Activated naive CD4-positive, alpha-beta T cell treated with anti-CD3 and anti-CD28 coated beads, Interleukin-2, amount 50 U/mL, for 72 hours (primary cell): ENCODE measurements at regions not wholly inside any gene's neighbourhood (a gene's known extent, or its start where the extent isn't known, plus 50 kb on each side); places are given as distances from the start of the nearest gene placed in this dataset.

Experiments used
- ATAC-seq, 2 donors: fragments of 150-1000 bp; cut with Tn5 transposase; 2 replicates each; pipeline ENCODE4 v1.10.0; 2021; ENCODE audit warnings: mild to moderate bottlenecking in 2 of 2, moderate library complexity in 2 of 2
- DNase-seq, 2 donors: peaks; one replicate each; pipeline ENCODE4 v3.0.0; 2021 to 2022; ENCODE audit warnings: low spot score in 2 of 2
- H3K27ac Mint-ChIP-seq, 2 donors: one replicate each; pipeline ENCODE4 v1.8.0; 2022; ENCODE audit warnings: mild to moderate bottlenecking in 2 of 2, mixed read lengths in 2 of 2
- H3K36me3 Mint-ChIP-seq, 2 donors: one replicate each; pipeline ENCODE4 v1.8.0; 2022; ENCODE audit warnings: mixed read lengths in 2 of 2
- H3K9me3 Mint-ChIP-seq, 2 donors: one replicate each; pipeline ENCODE4 v1.8.0; 2022; ENCODE audit warnings: mixed read lengths in 2 of 2

DNA sequence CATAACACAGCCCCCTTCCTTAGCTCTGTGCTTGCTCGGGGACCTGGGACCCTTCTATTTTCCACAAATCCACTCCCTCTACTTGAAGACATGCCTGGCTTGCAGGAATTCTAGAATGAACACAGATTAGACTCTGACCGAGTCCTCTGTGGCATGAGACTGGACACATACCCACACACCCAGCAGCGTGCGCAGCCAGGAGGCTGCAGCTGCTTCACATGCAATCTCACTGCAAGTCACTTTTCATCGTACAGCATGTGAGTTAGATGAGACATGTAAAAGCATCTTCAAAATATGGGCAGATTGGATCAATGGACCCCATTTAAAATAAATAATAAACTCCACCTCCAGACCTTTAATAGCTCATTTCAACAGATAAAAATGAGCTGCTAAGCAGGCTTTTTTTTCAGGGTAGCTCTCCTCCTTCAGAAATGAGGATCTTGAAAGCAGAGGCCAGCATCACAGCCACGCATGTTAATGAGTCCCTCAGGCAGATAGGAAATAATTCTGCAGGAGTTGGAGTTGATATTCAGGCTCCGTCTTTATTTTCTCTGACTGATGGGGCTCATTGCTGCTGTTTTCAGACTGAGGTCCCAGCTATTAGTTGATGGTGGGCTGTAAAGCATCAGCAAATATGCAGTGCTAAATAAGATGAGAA lies 215.1 kb upstream of the GGTLC1 start:
- H3K27ac Mint-ChIP-seq = no peak overlapping the region
- peaks cover 10 to 12% of the 10 kb centered on the region in 2 donors for H3K9me3 Mint-ChIP-seq
- ATAC-seq = no peak
- peaks cover 0 to 5% of the 10 kb centered on the region in 2 donors for H3K36me3 Mint-ChIP-seq
- DNase-seq = no peak

DNA sequence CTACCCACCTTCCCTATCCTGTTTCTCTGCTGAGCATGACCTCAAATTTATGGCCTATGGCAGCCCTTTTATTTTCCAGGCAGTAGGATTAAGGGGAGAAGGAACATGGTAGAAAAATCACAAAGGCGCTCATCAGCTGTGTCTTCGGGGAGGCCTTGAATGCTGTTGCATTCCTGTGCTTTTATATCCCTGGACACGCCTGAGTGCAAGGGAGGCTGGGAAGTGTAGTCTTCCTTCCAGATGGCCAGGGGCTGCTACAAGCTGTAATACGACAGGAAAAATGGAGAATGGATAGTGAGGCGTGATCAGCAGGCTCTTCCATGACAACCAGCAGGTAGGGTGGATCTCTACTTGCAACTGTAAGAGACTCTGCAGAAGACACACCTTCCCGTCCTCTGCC lies 210.9 kb upstream of the GGTLC1 start:
- no peaks in the 10 kb centered on the region for H3K9me3 Mint-ChIP-seq
- no peak overlapping the region for H3K27ac Mint-ChIP-seq
- no peak for ATAC-seq

GRCh38 chr20:24194143-24194542 lies 205.6 kb upstream of the GGTLC1 start:
- Mint-ChIP-seq H3K36me3 (peaks cover 0 to 4% of the 10 kb centered on the region in 2 donors), H3K27ac (no peak overlapping the region), H3K9me3 (peaks cover 3 to 4% of the 10 kb centered on the region in 2 donors)
- DNase-seq (no peak), ATAC-seq (no peak)

More for the DNA sequence above, 210.9 kb upstream of the GGTLC1 start:
- no peak for DNase-seq
- H3K36me3 Mint-ChIP-seq = no peaks in the 10 kb centered on the region

- ATAC-seq = no peak
- H3K9me3 Mint-ChIP-seq = peaks cover 3 to 4% of the 10 kb centered on the region in 2 donors
- DNase-seq = no peak
- H3K36me3 Mint-ChIP-seq = peaks cover 0 to 4% of the 10 kb centered on the region in 2 donors
- H3K27ac Mint-ChIP-seq = no peak overlapping the region
Observed at GRCh38 chr20:24190905-24191304, 202.3 kb upstream of the GGTLC1 start.

- DNase-seq (no peak), ATAC-seq (no peak)
- Mint-ChIP-seq H3K27ac (no peak overlapping the region), H3K36me3 (peaks cover 0 to 4% of the 10 kb centered on the region in 2 donors), H3K9me3 (peaks cover 3 to 4% of the 10 kb centered on the region in 2 donors)
Observed at GRCh38 chr20:24185791-24186190, 197.2 kb upstream of the GGTLC1 start.

- Mint-ChIP-seq H3K36me3 (no peaks in the 10 kb centered on the region), H3K9me3 (no peaks in the 10 kb centered on the region), H3K27ac (no peak overlapping the region)
- DNase-seq (no peak), ATAC-seq (no peak)
Observed at GRCh38 chr20:24181151-24181550, 192.6 kb upstream of the GGTLC1 start.

DNA sequence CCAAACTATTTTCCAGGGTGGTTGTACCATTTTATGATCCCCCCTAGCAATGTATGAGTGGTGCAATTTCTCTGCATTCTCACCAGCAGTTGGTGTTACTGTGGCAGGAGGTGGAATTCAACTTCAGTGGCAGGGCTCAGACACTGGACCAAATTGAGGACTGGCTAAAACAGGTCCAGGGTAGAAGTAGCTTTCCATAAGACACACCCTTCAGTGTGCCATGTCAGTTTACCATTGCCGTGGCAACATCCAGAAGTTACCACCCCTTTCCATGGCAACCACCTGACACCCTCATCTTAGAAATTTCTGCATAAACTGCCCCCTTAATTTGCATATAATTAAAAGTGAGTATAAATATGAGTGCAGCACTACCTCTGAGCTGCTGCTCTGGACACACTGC lies 180.7 kb upstream of the GGTLC1 start:
- DNase-seq (no peak), ATAC-seq (no peak)
- H3K36me3 Mint-ChIP-seq = peaks cover 10 to 14% of the 10 kb centered on the region in 2 donors
- H3K9me3 Mint-ChIP-seq = peaks cover 11 to 15% of the 10 kb centered on the region in 2 donors
- no peak overlapping the region for H3K27ac Mint-ChIP-seq

DNA sequence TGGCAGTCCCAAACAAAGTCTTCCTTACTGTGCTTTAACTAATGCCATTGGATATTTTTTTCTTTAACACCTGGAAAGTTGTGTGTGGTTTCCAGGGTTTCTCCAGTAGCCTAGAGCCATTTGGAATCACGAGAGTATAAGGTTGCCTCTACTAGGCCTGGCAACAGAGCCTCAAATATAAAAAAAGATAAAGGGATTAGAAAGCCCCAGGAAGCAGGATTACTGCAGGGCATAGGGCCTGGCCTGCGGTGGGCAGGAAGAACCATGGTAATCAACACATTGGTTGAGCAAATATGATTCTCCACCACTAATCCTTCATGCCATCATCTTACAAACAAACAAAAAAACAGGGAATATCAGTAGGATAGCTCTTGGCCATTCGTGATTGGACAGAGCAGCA lies 177.8 kb upstream of the GGTLC1 start:
- ATAC-seq = no peak
- H3K9me3 Mint-ChIP-seq = peaks cover 0 to 4% of the 10 kb centered on the region in 2 donors
- H3K27ac Mint-ChIP-seq = no peak overlapping the region
- no peaks in the 10 kb centered on the region for H3K36me3 Mint-ChIP-seq
- DNase-seq = no peak

- H3K27ac Mint-ChIP-seq = no peak overlapping the region
- DNase-seq (no peak), ATAC-seq (no peak)
- no peaks in the 10 kb centered on the region for H3K36me3 Mint-ChIP-seq
- H3K9me3 Mint-ChIP-seq = peaks cover 0 to under 1% of the 10 kb centered on the region in 2 donors
Observed at GRCh38 chr20:24166123-24166381, 177.5 kb upstream of the GGTLC1 start.

DNA sequence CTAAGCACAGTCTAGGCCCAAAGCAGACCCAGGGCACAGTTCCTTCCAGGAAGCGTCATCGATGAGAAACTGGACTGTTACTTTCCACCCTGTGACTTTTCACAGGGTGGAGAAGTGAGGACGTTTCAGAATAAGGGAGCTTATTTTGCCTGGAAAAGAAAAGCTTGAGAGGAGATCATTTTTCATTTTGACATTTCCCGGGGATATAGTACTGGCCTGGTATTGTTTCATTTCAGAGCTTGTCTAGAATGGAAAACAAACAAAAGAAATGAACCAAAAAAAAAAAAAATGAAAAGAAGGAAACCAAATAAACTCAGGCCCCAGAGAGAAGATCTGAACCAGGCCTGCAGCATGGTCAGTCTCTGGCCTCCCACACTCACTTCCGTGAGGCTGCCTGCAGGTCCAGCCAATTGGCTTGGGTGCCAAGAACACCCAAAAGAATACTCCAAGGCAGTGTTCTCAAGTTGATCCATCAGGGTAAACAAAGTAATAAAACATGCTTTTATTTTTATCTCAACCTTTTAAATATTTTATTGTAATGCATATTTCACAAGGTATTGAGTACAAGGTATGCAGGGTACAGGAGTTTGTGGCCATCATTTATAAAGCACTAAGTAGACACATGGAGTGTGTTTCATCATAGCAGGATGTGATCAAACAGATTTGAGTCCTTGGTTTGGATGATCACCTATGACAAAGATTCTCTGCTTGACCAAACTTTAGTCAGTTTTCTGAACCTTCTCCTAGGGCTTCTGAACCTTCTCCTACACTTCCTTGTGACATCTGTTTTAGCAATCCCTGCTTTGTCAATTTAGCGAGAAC lies 176.9 kb upstream of the GGTLC1 start:
- no peaks in the 10 kb centered on the region for H3K36me3 Mint-ChIP-seq
- no peaks in the 10 kb centered on the region for H3K9me3 Mint-ChIP-seq
- H3K27ac Mint-ChIP-seq = no peak overlapping the region
- DNase-seq = no peak
- no peak for ATAC-seq

DNA sequence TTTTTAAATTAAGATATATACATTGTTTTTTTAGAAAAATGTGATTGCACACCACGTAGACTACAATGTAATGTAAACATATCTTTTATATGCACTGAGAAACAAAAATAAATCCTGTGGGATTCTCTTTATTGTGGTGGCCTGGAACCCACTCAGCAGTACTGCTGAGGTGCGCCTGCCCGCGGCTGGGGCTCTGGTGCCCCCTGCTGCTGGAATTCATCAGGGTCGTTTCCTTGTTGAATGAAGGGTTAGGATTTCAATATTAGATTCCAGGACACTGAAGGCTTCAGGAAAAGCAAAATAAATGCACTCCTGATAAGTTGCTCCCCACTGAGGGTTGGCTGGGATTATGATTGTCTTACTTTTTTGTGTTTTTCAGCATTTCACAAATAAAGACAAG lies 175.8 kb upstream of the GGTLC1 start:
- no peak for ATAC-seq
- no peaks in the 10 kb centered on the region for H3K36me3 Mint-ChIP-seq
- peak in 1 of 2 donors; percentile 38 for DNase-seq
- H3K27ac Mint-ChIP-seq = no peak overlapping the region
- H3K9me3 Mint-ChIP-seq = no peaks in the 10 kb centered on the region

DNA sequence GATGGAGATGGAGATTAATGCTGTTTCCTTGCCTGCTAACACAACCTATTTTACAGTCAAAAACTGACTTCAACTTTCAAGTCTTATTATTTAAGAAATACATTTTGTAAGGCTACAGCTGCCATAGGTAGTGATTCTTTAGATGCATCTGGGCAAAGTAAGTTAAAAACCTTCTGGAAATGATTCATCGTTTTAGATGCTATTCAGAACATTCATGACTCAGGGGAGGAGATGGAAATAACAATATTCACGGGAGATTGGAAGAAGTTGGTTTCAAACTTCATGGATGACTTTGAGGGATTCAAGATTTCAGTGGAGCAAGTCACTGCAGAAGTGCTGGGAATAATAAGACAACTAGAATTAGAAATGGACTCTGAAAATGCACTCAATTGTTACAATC lies 174.9 kb upstream of the GGTLC1 start:
- H3K27ac Mint-ChIP-seq = no peak overlapping the region

DNA sequence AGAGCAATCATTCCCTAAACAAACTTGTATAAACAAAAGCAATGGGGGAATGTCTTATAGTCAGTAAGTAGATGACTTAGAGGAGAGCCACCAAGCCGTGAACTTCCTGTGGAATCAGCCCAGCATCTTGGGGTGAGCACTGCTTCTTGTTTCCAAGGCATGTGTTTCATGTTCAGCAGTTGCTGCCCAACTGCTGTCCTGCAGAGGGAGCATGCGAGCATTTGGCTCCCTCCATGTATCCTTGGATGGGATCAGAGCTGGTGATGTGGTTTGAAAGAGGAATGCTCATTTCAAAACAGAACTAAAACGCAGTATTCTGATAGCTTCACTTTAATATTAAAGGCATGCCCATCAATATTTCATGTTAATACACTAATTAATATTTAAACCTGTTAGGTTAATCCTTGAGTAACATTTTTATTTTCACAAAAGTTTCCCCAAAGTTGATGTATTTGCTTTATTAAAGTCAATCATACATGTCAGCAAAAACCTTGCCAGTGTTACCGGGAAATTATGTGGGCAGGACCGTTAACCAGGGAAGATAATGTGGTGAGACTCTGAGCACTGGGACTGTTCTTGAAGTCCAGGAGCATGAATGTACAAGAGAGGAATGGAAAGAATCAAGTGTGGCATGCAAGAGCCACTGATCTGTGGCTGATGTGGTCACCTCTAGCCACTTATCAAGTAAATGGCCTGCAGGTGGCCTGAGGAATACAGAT lies 172.1 kb upstream of the GGTLC1 start:
- H3K9me3 Mint-ChIP-seq = peaks cover 0 to 4% of the 10 kb centered on the region in 2 donors
- H3K27ac Mint-ChIP-seq = no peak overlapping the region
- DNase-seq (peak in 1 of 2 donors; percentile 10), ATAC-seq (no peak)
- H3K36me3 Mint-ChIP-seq = no peaks in the 10 kb centered on the region

More for the DNA sequence above, 174.9 kb upstream of the GGTLC1 start:
- ATAC-seq (no peak), DNase-seq (no peak)
- Mint-ChIP-seq H3K36me3 (no peaks in the 10 kb centered on the region), H3K9me3 (no peaks in the 10 kb centered on the region)

DNA sequence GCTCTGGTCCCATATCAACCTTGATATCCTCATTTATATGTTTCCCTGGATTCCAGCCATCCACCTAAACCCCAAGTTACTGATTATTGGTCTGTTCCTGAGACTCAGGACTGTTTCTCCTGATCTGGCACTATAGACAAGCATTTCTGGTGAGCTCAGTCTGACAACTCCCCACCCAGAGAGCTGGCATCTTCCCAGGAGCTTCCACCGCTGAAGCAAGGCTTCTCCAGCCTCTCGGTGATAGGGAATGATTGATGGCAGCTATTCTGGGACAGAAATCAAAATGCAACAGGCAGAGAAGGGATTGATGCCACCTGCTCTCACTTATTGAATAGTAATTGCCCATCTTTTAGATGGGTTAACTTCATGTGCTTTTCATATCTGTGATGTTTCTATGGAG lies 169.7 kb upstream of the GGTLC1 start:
- ATAC-seq (no peak), DNase-seq (no peak)
- Mint-ChIP-seq H3K9me3 (peaks cover 0 to 4% of the 10 kb centered on the region in 2 donors), H3K27ac (no peak overlapping the region), H3K36me3 (no peaks in the 10 kb centered on the region)

- Mint-ChIP-seq H3K27ac (no peak overlapping the region), H3K36me3 (no peaks in the 10 kb centered on the region), H3K9me3 (peaks cover 0 to 4% of the 10 kb centered on the region in 2 donors)
- DNase-seq (no peak), ATAC-seq (peak in 1 of 2 donors; percentile 54)
Observed at GRCh38 chr20:24157213-24157612, 168.6 kb upstream of the GGTLC1 start.

GRCh38 chr20:24153101-24154040 lies 164.8 kb upstream of the GGTLC1 start:
- Mint-ChIP-seq H3K36me3 (peaks cover 4 to 5% of the 10 kb centered on the region in 2 donors), H3K9me3 (peaks cover 5 to 9% of the 10 kb centered on the region in 2 donors), H3K27ac (no peak overlapping the region)
- DNase-seq = no peak
- ATAC-seq = no peak
